Osteocyte (in vitro differentiated cells): ENCODE measurements at regions not wholly inside any gene's neighbourhood (a gene's known extent, or its start where the extent isn't known, plus 50 kb on each side); places are given as distances from the start of the nearest gene placed in this dataset.

Source experiments
- DNase-seq: peaks from one replicate; pipeline ENCODE4 v3.0.0; 2021; ENCODE audit warnings: mixed read lengths; ENCODE audit not compliant: unreplicated experiment; ENCODE audit errors: extremely low spot score
- H3K27ac Mint-ChIP-seq: one replicate; pipeline ENCODE4 v1.8.0; 2021; ENCODE audit warnings: mild to moderate bottlenecking, mixed read lengths; ENCODE audit not compliant: unreplicated experiment
- H3K27me3 Mint-ChIP-seq: one replicate; pipeline ENCODE4 v1.8.0; 2021; ENCODE audit warnings: mixed read lengths; ENCODE audit not compliant: unreplicated experiment
- H3K36me3 Mint-ChIP-seq: one replicate; pipeline ENCODE4 v1.8.0; 2021; ENCODE audit warnings: mixed read lengths; ENCODE audit not compliant: unreplicated experiment
- H3K4me1 Mint-ChIP-seq: one replicate; pipeline ENCODE4 v1.8.0; 2021; ENCODE audit warnings: mixed read lengths; ENCODE audit not compliant: unreplicated experiment
- H3K4me3 Mint-ChIP-seq: one replicate; pipeline ENCODE4 v1.8.0; 2021; ENCODE audit warnings: mild to moderate bottlenecking, moderate library complexity, mixed read lengths; ENCODE audit not compliant: unreplicated experiment
- H3K9me3 Mint-ChIP-seq: one replicate; pipeline ENCODE4 v1.8.0; 2021; ENCODE audit warnings: mixed read lengths; ENCODE audit not compliant: unreplicated experiment
- TF ChIP-seq, protein P1 (sequence below): fragments of 200-600 bp; sonication (generic); IDR thresholded peaks from 2 replicates; pipeline ENCODE4 v1.5.0; 2021; ENCODE audit warnings: antibody characterized with exemption, mild to moderate bottlenecking, moderate library complexity

DNA sequence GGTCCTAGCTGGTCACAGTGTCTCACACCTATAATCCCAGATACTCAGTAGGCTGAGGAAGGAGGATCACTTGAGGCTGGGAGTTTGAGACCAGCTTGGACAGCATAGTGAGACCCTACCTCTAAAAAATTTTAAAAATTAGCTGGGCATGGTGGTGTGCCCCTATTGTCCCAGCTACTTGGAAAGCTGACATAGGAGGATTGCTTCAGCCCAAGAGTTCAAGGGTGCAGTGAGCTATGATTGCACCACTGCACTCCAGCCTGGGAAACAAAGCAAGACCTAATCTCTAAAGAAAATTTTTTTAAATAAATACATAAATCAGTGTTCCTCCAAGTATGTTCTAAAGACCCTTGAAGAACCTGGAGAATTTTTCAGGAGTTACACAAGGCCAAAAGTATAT is 50.6 kb upstream of the GNAO1 start:
- TF ChIP-seq, protein P1, sequence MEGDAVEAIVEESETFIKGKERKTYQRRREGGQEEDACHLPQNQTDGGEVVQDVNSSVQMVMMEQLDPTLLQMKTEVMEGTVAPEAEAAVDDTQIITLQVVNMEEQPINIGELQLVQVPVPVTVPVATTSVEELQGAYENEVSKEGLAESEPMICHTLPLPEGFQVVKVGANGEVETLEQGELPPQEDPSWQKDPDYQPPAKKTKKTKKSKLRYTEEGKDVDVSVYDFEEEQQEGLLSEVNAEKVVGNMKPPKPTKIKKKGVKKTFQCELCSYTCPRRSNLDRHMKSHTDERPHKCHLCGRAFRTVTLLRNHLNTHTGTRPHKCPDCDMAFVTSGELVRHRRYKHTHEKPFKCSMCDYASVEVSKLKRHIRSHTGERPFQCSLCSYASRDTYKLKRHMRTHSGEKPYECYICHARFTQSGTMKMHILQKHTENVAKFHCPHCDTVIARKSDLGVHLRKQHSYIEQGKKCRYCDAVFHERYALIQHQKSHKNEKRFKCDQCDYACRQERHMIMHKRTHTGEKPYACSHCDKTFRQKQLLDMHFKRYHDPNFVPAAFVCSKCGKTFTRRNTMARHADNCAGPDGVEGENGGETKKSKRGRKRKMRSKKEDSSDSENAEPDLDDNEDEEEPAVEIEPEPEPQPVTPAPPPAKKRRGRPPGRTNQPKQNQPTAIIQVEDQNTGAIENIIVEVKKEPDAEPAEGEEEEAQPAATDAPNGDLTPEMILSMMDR, result no peak
- Mint-ChIP-seq H3K4me1 (no peaks in the 10 kb centered on the region), H3K36me3 (no peaks in the 10 kb centered on the region), H3K27me3 (peaks cover 21% of the 10 kb centered on the region), H3K9me3 (no peaks in the 10 kb centered on the region), H3K27ac (no peak overlapping the region), H3K4me3 (no peak overlapping the region)
- no peak for DNase-seq

DNA sequence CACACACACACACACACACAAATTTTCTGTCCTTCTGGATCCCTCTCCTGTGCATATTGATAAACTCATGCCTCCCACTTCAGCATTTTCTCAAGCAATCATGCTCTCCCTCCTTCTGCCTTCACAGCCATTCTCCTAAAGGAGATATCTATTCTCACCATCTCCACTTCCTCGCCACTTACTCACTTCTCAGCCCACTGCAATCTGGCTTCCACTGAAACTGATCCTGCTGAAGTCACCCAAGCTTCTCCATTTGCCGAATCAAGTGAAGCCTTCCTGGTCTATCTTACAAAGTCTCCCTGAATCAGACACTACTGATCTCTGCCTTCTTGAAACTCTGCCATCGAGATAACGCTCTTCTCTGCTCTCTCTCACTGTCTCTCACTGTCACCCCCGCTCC is 54.0 kb upstream of the GNAO1 start:
- H3K4me1 Mint-ChIP-seq, result no peaks in the 10 kb centered on the region
- H3K36me3 Mint-ChIP-seq, result no peaks in the 10 kb centered on the region
- no peak for DNase-seq
- no peak overlapping the region for H3K27ac Mint-ChIP-seq
- no peaks in the 10 kb centered on the region for H3K9me3 Mint-ChIP-seq
- H3K4me3 Mint-ChIP-seq, result no peak overlapping the region
- TF ChIP-seq, protein P1, result no peak
- peaks cover 9% of the 10 kb centered on the region for H3K27me3 Mint-ChIP-seq

DNA sequence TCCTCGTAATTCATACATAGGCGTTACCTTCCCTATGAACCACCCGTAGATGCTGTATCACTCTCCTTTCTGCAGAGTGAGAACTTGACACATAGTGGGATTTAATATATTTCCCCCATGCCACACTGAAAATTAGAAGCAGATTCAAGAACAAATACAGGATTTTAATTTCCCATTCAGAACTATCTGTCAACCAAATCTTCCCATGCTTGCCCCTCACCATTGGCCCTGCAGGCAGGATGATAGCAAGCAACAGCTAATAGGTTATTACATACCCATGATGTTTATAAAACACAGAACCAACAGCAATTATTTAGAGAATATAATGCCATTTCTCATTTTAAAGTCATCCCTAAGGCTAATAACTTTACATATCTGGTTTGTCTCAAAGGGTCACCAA is 55.0 kb upstream of the GNAO1 start:
- Mint-ChIP-seq H3K27ac (no peak overlapping the region), H3K36me3 (no peaks in the 10 kb centered on the region), H3K9me3 (no peaks in the 10 kb centered on the region), H3K4me3 (no peak overlapping the region), H3K4me1 (no peaks in the 10 kb centered on the region), H3K27me3 (peaks cover 10% of the 10 kb centered on the region)
- no peak for DNase-seq
- TF ChIP-seq, protein P1, result no peak

DNA sequence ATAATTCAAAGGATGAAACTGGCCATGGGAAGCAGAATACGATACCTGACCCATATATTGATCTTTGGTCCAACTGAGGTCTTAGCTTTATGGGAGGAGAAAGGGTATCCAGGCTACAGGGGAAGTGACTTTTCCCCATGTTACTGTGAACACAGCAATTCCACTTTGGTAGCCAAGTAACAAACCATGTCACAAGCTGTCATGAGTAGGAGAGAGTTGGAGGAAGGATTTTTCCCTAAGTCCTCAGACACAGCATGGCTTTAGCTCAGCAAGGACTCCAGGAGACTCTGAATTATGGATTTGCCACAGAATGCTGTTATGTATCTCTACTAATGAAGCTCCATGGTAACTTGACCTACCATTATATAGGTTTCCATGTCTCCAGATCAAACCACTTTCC is 56.5 kb upstream of the GNAO1 start:
- no peaks in the 10 kb centered on the region for H3K36me3 Mint-ChIP-seq
- no peak overlapping the region for H3K4me3 Mint-ChIP-seq
- TF ChIP-seq, protein P1, result no peak
- H3K27me3 Mint-ChIP-seq, result peaks cover 13% of the 10 kb centered on the region
- H3K27ac Mint-ChIP-seq, result no peak overlapping the region
- no peaks in the 10 kb centered on the region for H3K4me1 Mint-ChIP-seq
- no peaks in the 10 kb centered on the region for H3K9me3 Mint-ChIP-seq
- DNase-seq, result no peak

DNA sequence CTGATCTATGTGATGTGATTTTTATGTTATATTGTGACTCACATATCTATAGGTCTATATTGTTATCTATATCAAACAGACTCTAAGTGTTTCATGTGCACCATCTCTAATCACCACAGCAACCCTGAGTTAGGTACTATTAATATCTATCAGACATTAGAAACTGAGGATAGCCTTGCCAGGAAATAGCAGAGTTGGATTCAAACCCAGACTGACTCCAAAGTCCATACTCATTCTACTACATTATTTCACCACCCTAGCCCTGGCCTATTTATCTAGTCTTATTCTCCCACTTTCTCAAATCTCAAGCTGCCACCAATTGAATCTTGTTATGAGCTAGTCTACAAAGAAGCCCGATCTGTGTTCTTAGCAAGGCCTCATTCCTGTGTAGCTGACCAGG is 65.4 kb upstream of the GNAO1 start:
- no peak overlapping the region for H3K27ac Mint-ChIP-seq

More for the DNA sequence above, 65.4 kb upstream of the GNAO1 start:
- Mint-ChIP-seq H3K9me3 (no peaks in the 10 kb centered on the region), H3K27me3 (peaks cover 16% of the 10 kb centered on the region), H3K4me3 (no peak overlapping the region), H3K36me3 (no peaks in the 10 kb centered on the region), H3K4me1 (no peaks in the 10 kb centered on the region)
- DNase-seq, result no peak
- TF ChIP-seq, protein P1, result no peak
